GM18520 (cell line): ENCODE measurements at regions not wholly inside any gene's neighbourhood (a gene's known extent, or its start where the extent isn't known, plus 50 kb on each side); places are given as distances from the start of the nearest gene placed in this dataset.

Experiments used
- ATAC-seq: cut with Tn5 transposase; IDR thresholded peaks from one replicate; pipeline ENCODE4 v1.9.1; 2021; ENCODE audit not compliant: unreplicated experiment

- no peak for ATAC-seq
These were observed 417.9 kb upstream of the C9orf72 start for GRCh38 chr9:27991221-27991620.

- no peak for ATAC-seq
These were observed 427.8 kb upstream of the C9orf72 start for GRCh38 chr9:28001096-28001495.

- no peak for ATAC-seq
These were observed 431.6 kb upstream of the C9orf72 start for GRCh38 chr9:28004900-28005299.

GRCh38 chr9:28005779-28006178, 432.5 kb upstream of the C9orf72 start:
- ATAC-seq: no peak

- ATAC-seq: no peak
These were observed 434.0 kb upstream of the C9orf72 start for GRCh38 chr9:28007097-28007817.

- ATAC-seq: no peak
These were observed 440.9 kb upstream of the C9orf72 start for GRCh38 chr9:28014212-28014611.

- no peak for ATAC-seq
These were observed 451.4 kb upstream of the C9orf72 start for GRCh38 chr9:28024676-28025075.

GRCh38 chr9:28025186-28025585, 451.9 kb upstream of the C9orf72 start:
- ATAC-seq: no peak

- ATAC-seq: no peak
These were observed 458.4 kb upstream of the C9orf72 start for GRCh38 chr9:28031521-28032267.

- ATAC-seq: no peak
These were observed 458.9 kb upstream of the C9orf72 start for GRCh38 chr9:28032268-28032590.

GRCh38 chr9:28034242-28034641, 461.0 kb upstream of the C9orf72 start:
- ATAC-seq: no peak

- no peak for ATAC-seq
These were observed 464.7 kb upstream of the C9orf72 start for GRCh38 chr9:28037968-28038367.

GRCh38 chr9:28045051-28045450, 471.8 kb upstream of the C9orf72 start:
- no peak for ATAC-seq

- no peak for ATAC-seq
These were observed 476.8 kb upstream of the C9orf72 start for GRCh38 chr9:28050046-28050445.

- no peak for ATAC-seq
These were observed 477.7 kb upstream of the C9orf72 start for GRCh38 chr9:28050941-28051340.

- ATAC-seq: no peak
These were observed 478.6 kb upstream of the C9orf72 start for GRCh38 chr9:28051559-28052503.

GRCh38 chr9:28053096-28053777, 480.0 kb upstream of the C9orf72 start:
- no peak for ATAC-seq

- no peak for ATAC-seq
These were observed 482.7 kb upstream of the C9orf72 start for GRCh38 chr9:28056006-28056405.

- no peak for ATAC-seq
These were observed 483.2 kb upstream of the C9orf72 start for GRCh38 chr9:28056466-28056865.

- no peak for ATAC-seq
These were observed 485.9 kb upstream of the C9orf72 start for GRCh38 chr9:28059192-28059591.

- ATAC-seq: no peak
These were observed 491.0 kb upstream of the C9orf72 start for GRCh38 chr9:28064241-28064815.
